Ovary (tissue), 3 donors: ENCODE measurements at regions not wholly inside any gene's neighbourhood (a gene's known extent, or its start where the extent isn't known, plus 50 kb on each side); places are given as distances from the start of the nearest gene placed in this dataset.

Source experiments
- EP300 ChIP-seq: sonication (generic); formaldehyde crosslinking; IDR thresholded peaks from one replicate; pipeline ENCODE4 v1.6.1; 2017; ENCODE audit warnings: antibody characterized with exemption
- POLR2A ChIP-seq: fragments of 450-650 bp; IDR thresholded peaks from one replicate; pipeline ENCODE4 v1.6.1; 2017; ENCODE audit warnings: antibody characterized with exemption, mild to moderate bottlenecking, moderate library complexity
- TF ChIP-seq, protein P1 (sequence below), 3 donors: fragments of 450-650 bp in 2 of 3; fragments of 200-600 bp in 1 of 3; IDR thresholded peaks; one replicate each; pipeline versions ENCODE4 v1.5.1 to v1.8.0; 2016 to 2022; ENCODE audit warnings: antibody characterized with exemption in 3 of 3, mild to moderate bottlenecking in 1 of 3
- donor health status: DM: no; HTN: no; CAD: no.

DNA sequence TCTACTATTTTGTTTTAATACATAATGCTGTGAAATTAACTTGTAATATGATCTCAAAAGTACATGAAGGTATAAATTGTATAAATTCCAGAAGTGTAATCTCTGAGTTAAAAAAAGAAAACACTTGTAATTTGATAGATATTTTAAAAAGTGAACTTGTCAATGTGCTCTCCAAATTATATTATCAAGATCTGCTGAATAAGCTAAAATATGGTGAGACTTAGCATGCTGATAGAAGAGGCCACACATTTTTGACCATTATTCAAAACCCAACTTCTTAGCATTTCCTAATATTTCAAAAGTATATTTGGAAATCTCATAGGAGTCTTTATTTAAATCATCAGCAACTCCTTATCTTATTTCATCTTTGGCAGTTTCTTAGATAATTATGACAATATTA, 657.1 kb upstream of the BOD1L1 start:
- TF ChIP-seq, protein P1, sequence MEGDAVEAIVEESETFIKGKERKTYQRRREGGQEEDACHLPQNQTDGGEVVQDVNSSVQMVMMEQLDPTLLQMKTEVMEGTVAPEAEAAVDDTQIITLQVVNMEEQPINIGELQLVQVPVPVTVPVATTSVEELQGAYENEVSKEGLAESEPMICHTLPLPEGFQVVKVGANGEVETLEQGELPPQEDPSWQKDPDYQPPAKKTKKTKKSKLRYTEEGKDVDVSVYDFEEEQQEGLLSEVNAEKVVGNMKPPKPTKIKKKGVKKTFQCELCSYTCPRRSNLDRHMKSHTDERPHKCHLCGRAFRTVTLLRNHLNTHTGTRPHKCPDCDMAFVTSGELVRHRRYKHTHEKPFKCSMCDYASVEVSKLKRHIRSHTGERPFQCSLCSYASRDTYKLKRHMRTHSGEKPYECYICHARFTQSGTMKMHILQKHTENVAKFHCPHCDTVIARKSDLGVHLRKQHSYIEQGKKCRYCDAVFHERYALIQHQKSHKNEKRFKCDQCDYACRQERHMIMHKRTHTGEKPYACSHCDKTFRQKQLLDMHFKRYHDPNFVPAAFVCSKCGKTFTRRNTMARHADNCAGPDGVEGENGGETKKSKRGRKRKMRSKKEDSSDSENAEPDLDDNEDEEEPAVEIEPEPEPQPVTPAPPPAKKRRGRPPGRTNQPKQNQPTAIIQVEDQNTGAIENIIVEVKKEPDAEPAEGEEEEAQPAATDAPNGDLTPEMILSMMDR (IDR thresholded peaks at IDR 0.05), result no peak
- TF ChIP-seq POLR2A, result no peak
- no peak for TF ChIP-seq EP300
